LNCaP clone FGC (cell line): ENCODE measurements at regions not wholly inside any gene's neighbourhood (a gene's known extent, or its start where the extent isn't known, plus 50 kb on each side); places are given as distances from the start of the nearest gene placed in this dataset.
"Not testable (repeated sequence)": the region's sequence is repeated elsewhere in the genome, so short reads cannot be mapped to it uniquely, and the experiment has no call there.

Experiments
- DNase-seq: peaks from one replicate; pipeline ENCODE4 v3.0.0-alpha.2; 2011; ENCODE audit warnings: low read depth
- H3K4me3 ChIP-seq: 2 replicates; pipeline ENCODE4 v1.5.1; 2011; ENCODE audit warnings: mild to moderate bottlenecking, low read depth, low read length, control low read depth
- CTCF ChIP-seq: IDR thresholded peaks from 2 replicates; pipeline ENCODE4 v1.5.1; 2012; ENCODE audit warnings: mild to moderate bottlenecking; ENCODE audit not compliant: control insufficient read depth, insufficient read depth; ENCODE audit errors: extremely low read depth

GRCh38 chr3:30452446-30452845 is 154.0 kb upstream of the TGFBR2 start:
- no peak for TF ChIP-seq CTCF
- no peak overlapping the region for H3K4me3 ChIP-seq

GRCh38 chr3:30453360-30454039 is 152.9 kb upstream of the TGFBR2 start:
- no peak for TF ChIP-seq CTCF
- H3K4me3 ChIP-seq, result no peak overlapping the region
- no peak for DNase-seq

More at GRCh38 chr3:30452446-30452845, 154.0 kb upstream of the TGFBR2 start:
- DNase-seq, result no peak

- no peak for TF ChIP-seq CTCF
- no peak for DNase-seq
- H3K4me3 ChIP-seq, result no peak overlapping the region
Observed at GRCh38 chr3:30454636-30455035, 151.8 kb upstream of the TGFBR2 start.

GRCh38 chr3:30455112-30455511 is 151.3 kb upstream of the TGFBR2 start:
- DNase-seq, H3K4me3 ChIP-seq: not testable (repeated sequence)

- no peak for TF ChIP-seq CTCF
- no peak for DNase-seq
- H3K4me3 ChIP-seq, result no peak overlapping the region
Observed at GRCh38 chr3:30455840-30456239, 150.6 kb upstream of the TGFBR2 start.

- H3K4me3 ChIP-seq, result no peak overlapping the region
- no peak for DNase-seq
- no peak for TF ChIP-seq CTCF
Observed at GRCh38 chr3:30456264-30456663, 150.1 kb upstream of the TGFBR2 start.

GRCh38 chr3:30457081-30457480 is 149.3 kb upstream of the TGFBR2 start:
- TF ChIP-seq CTCF, result no peak
- no peak overlapping the region for H3K4me3 ChIP-seq
- no peak for DNase-seq
